Common myeloid progenitor, CD34-positive (primary cell): ENCODE measurements at regions not wholly inside any gene's neighbourhood (a gene's known extent, or its start where the extent isn't known, plus 50 kb on each side); places are given as distances from the start of the nearest gene placed in this dataset.
A peak's percentile ranks its signal among the peaks of the same experiment; 100 is the strongest.

Source experiments
- CTCF ChIA-PET: fragments of 350-600 bp; sonication (Branson Sonifier 250); formaldehyde crosslinking; loops from one replicate; lab custom pipeline; 2021; ENCODE audit warnings: antibody characterized with exemption; lab: Charles Lee
- POLR2A ChIA-PET: fragments of 350-600 bp; sonication (Branson Sonifier 250); formaldehyde crosslinking; loops from one replicate; lab custom pipeline; 2021; ENCODE audit warnings: antibody characterized with exemption; lab: Charles Lee
- DNase-seq, 3 donors: peaks; one replicate each; pipeline versions ENCODE4 v3.0.0 to v3.0.0-alpha.2; 2013
- H3K27ac ChIP-seq, 2 experiments: 1 replicate in 1 of 2; 2 replicates in 1 of 2; pipeline ENCODE4 v1.7.0; 2013; ENCODE audit warnings: inconsistent platforms in 2 of 2, low read length in 2 of 2, mild to moderate bottlenecking in 2 of 2, low read depth in 1 of 2, moderate library complexity in 1 of 2; ENCODE audit not compliant: severe bottlenecking in 2 of 2, insufficient read depth in 1 of 2, poor library complexity in 1 of 2
- H3K27me3 ChIP-seq, 5 experiments: replicated peaks in 2 of 5; 1 replicate in 3 of 5; 2 replicates in 2 of 5; pipeline versions ENCODE4 v1.6.1 to v1.7.0; 2013; ENCODE audit warnings: low read length in 4 of 5, mild to moderate bottlenecking in 2 of 5, moderate library complexity in 2 of 5, inconsistent platforms in 1 of 5; ENCODE audit not compliant: insufficient read depth in 5 of 5, control insufficient read depth in 4 of 5
- H3K36me3 ChIP-seq, 4 experiments: 1 replicate in 2 of 4; 2 replicates in 2 of 4; pipeline versions ENCODE4 v1.6.1 to v1.7.0; 2013; ENCODE audit warnings: low read length in 3 of 4, control low read depth in 1 of 4, mild to moderate bottlenecking in 1 of 4; ENCODE audit not compliant: control insufficient read depth in 4 of 4, insufficient read depth in 4 of 4
- H3K4me1 ChIP-seq, 4 experiments: 1 replicate in 3 of 4; 2 replicates in 1 of 4; pipeline versions ENCODE4 v1.6.1 to v1.7.1; 2013; ENCODE audit warnings: low read length in 3 of 4, mild to moderate bottlenecking in 3 of 4, control low read depth in 1 of 4, inconsistent platforms in 1 of 4, moderate library complexity in 1 of 4; ENCODE audit not compliant: control insufficient read depth in 4 of 4, insufficient read depth in 4 of 4; ENCODE audit errors: control extremely low read depth in 1 of 4
- H3K4me3 ChIP-seq, 7 experiments: 1 replicate in 4 of 7; 2 replicates in 3 of 7; pipeline versions ENCODE4 v1.5.1 to v1.7.0; 2013; ENCODE audit warnings: mild to moderate bottlenecking in 7 of 7, low read length in 6 of 7, moderate library complexity in 6 of 7, inconsistent platforms in 2 of 7, low read depth in 2 of 7, control low read depth in 1 of 7; ENCODE audit not compliant: insufficient read depth in 4 of 7, control insufficient read depth in 1 of 7; ENCODE audit errors: extremely low read depth in 1 of 7
- H3K9me3 ChIP-seq, 5 experiments: 1 replicate in 4 of 5; 2 replicates in 1 of 5; pipeline versions ENCODE4 v1.6.1 to v1.7.1; 2013; ENCODE audit warnings: low read length in 4 of 5, mild to moderate bottlenecking in 2 of 5, inconsistent platforms in 1 of 5, low read depth in 1 of 5, moderate library complexity in 1 of 5; ENCODE audit not compliant: control insufficient read depth in 4 of 5, insufficient read depth in 2 of 5; ENCODE audit errors: control extremely low read depth in 1 of 5
- whole genome bisulfite sequencing: methylation state at CpG from one replicate; pipeline ENCODE4 v1.1.5; 2013; ENCODE audit not compliant: insufficient coverage; 5-methylcytosine and 5-hydroxymethylcytosine counted together

GRCh38 chr9:109908459-109909390, 128.7 kb downstream of the PALM2AKAP2 start:
- ChIA-PET CTCF (interaction anchor here (1.2 to 1.3 kb wide), 2 partner anchors 150 to 239 kb away, joined by 3 to 4 read pairs; no protein-coding TSS in a partner anchor), POLR2A (no interaction called here)
- Histone ChIP-seq H3K4me3 (no peak overlapping the region), H3K4me1 (no peaks in the 10 kb centered on the region), H3K9me3 (no peaks in the 10 kb centered on the region), H3K27me3 (peaks cover 0 to 9% (median 1%) of the 10 kb centered on the region in 5 experiments), H3K27ac (no peak overlapping the region), H3K36me3 (no peaks in the 10 kb centered on the region)
- WGBS = 100% methylated on average over 2 of the region's 12 CpGs
- peak in 1 of 3 donors; percentile 21 for DNase-seq

- Histone ChIP-seq H3K4me3 (no peak overlapping the region), H3K27ac (no peak overlapping the region), H3K36me3 (no peaks in the 10 kb centered on the region), H3K4me1 (no peaks in the 10 kb centered on the region), H3K27me3 (peaks cover 0 to 10% (median 1%) of the 10 kb centered on the region in 5 experiments), H3K9me3 (no peaks in the 10 kb centered on the region)
- POLR2A ChIA-PET = no interaction called here
- CTCF ChIA-PET = interaction anchor here (1.0 kb wide), 2 partner anchors 95 to 240 kb away, joined by 3 read pairs; no protein-coding TSS in a partner anchor
- DNase-seq = no peak
- 100% methylated on average over 3 of the region's 5 CpGs for WGBS
These were observed 130.9 kb downstream of the PALM2AKAP2 start for GRCh38 chr9:109910671-109911518.

- POLR2A ChIA-PET = no interaction called here
- CTCF ChIA-PET = interaction anchor here (1.1 kb wide), 1 partner anchor 11 kb away, joined by 4 read pairs; no protein-coding TSS in a partner anchor
- DNase-seq = no peak
- 85% methylated on average over 3 of the region's 4 CpGs for WGBS
- H3K9me3 ChIP-seq = no peaks in the 10 kb centered on the region
- no peak overlapping the region for H3K27ac ChIP-seq
- peaks cover 0 to 10% (median 1%) of the 10 kb centered on the region in 5 experiments for H3K27me3 ChIP-seq
- H3K4me1 ChIP-seq = no peaks in the 10 kb centered on the region
- H3K36me3 ChIP-seq = no peaks in the 10 kb centered on the region
- no peak overlapping the region for H3K4me3 ChIP-seq
These were observed 132.1 kb downstream of the PALM2AKAP2 start for GRCh38 chr9:109912082-109912582.

- no peak for DNase-seq
- Histone ChIP-seq H3K27ac (no peak overlapping the region), H3K27me3 (peaks cover 0 to 10% (median 1%) of the 10 kb centered on the region in 5 experiments)
These were observed 132.9 kb downstream of the PALM2AKAP2 start for GRCh38 chr9:109912726-109913460.

DNA sequence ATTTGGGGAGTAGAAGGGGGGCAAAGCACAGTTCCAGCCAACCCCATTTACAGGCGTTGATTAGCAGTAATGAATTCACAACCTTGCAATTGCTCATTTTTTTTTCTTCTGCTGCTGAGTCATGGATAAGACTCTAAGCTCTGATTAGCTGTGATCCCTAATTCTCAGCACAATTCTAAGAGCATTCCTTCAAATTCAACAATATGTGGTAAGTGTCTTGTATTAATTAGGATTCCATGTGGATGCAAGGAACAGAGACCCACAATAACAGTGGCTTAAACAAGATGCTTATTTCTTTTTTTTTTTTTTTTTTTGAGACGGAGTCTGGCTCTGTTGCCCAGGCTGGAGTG, 133.4 kb downstream of the PALM2AKAP2 start:
- no peak overlapping the region for H3K27ac ChIP-seq
- POLR2A ChIA-PET = no interaction called here
- DNase-seq = no peak

More at GRCh38 chr9:109912726-109913460, 132.9 kb downstream of the PALM2AKAP2 start:
- ChIA-PET POLR2A (no interaction called here), CTCF (interaction anchor here (0.6 to 1.1 kb wide), 2 partner anchors 11 to 911 kb away, joined by 3 to 4 read pairs; no protein-coding TSS in a partner anchor)
- no peak overlapping the region for H3K4me3 ChIP-seq
- H3K9me3 ChIP-seq = no peaks in the 10 kb centered on the region
- no peaks in the 10 kb centered on the region for H3K36me3 ChIP-seq
- H3K4me1 ChIP-seq = peaks cover 0 to 2% (median 0%) of the 10 kb centered on the region in 4 experiments
- 92% methylated on average over 7 of the region's 7 CpGs for WGBS

DNA sequence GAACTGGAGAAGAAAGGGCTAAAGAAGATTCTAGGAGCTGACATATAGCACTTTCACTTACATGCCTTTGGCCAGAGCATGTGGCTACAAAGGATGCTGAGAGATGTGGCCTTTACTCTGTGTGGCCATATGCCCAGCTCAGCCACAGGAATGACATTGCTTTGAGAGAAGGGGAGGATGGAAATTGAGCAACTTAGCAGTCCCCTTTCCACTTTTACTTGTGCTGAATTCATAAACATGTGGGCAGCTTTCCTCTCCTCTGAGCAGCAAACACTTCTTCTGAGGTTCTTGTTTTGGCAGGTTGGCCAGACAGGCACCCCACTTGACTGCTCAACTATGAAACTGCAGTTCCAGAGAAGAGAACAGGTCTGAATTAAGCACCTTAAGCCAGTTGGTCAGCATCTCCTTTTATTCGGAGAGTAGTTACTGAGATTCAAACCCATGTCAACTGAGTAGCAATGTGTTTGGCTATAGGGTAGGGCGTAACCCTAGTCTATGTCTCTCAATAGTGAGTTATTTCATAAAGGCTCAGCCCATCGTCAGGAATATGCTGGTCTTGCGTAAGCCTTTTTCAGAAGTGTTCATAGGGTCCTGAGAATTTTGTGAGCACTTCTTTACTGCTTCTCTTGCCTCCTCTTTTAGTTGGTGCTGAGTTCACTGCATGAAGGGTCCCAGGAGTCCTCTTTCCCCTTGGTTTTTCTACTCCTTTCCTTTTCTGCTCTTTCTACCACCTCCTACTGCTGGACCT, 134.5 kb downstream of the PALM2AKAP2 start:
- H3K27ac ChIP-seq = no peak overlapping the region
- 94% methylated on average over 4 of the region's 4 CpGs for WGBS
- ChIA-PET CTCF (interaction anchor here (0.9 to 1.0 kb wide), 2 partner anchors 11 to 13 kb away, joined by 3 read pairs; no protein-coding TSS in a partner anchor), POLR2A (no interaction called here)
- no peaks in the 10 kb centered on the region for H3K36me3 ChIP-seq
- peaks cover 0 to 9% (median 1%) of the 10 kb centered on the region in 5 experiments for H3K27me3 ChIP-seq
- H3K4me3 ChIP-seq = no peak overlapping the region
- DNase-seq = no peak
- no peaks in the 10 kb centered on the region for H3K9me3 ChIP-seq
- H3K4me1 ChIP-seq = peaks cover 0 to 10% (median 6%) of the 10 kb centered on the region in 4 experiments

More for the DNA sequence above, 133.4 kb downstream of the PALM2AKAP2 start:
- Histone ChIP-seq H3K27me3 (peaks cover 0 to 10% (median 1%) of the 10 kb centered on the region in 5 experiments), H3K4me1 (peaks cover 0 to 6% (median 2%) of the 10 kb centered on the region in 4 experiments), H3K36me3 (no peaks in the 10 kb centered on the region), H3K9me3 (no peaks in the 10 kb centered on the region), H3K4me3 (no peak overlapping the region)
- CTCF ChIA-PET = interaction anchor here (0.9 to 1.1 kb wide), 2 partner anchors 10 to 12 kb away, joined by 3 to 4 read pairs; no protein-coding TSS in a partner anchor
- 83% methylated on average over 1 of the region's 2 CpGs for WGBS
